ENCODE measurements at regions not wholly inside any gene's neighbourhood (a gene's known extent, or its start where the extent isn't known, plus 50 kb on each side); places are given as distances from the start of the nearest gene placed in this dataset.

DNA sequence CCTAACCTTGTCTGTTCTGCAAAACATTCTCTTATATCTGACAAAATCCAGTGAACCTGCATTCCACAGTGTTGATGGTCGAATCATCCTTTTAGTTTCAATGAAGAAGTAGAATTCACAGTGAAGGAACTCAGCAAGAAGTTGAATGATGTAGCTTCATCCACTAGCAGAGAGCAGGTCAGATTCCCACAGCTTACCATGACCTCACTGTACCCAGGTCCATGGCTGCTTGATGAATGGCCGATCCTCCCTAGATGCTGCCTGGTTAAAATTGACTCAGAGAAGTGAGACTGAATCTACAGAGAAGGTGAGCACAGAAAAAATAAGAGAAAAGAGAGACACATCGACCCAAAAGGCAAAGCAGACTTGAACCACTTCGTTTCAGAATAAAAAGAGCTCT lies 906.0 kb upstream of the CHAC2 start:
- Histone ChIP-seq H4K91ac (ENCODE audit: low read depth, low read length, poor library complexity) (no peak overlapping the region), H3K79me1 (ENCODE audit: low read depth, low read length) (no peaks in the 10 kb centered on the region), H3K4me1 (ENCODE audit: control insufficient read depth in 2 of 2, insufficient read depth in 1 of 2, low read depth in 1 of 2, low read length in 2 of 2) (no peaks in the 10 kb centered on the region), H2BK120ac (ENCODE audit: low read depth, low read length) (no peak overlapping the region), H2BK15ac (ENCODE audit: low read length) (no peak overlapping the region), H2BK12ac (ENCODE audit: low read length) (no peak overlapping the region), H2AFZ (ENCODE audit: low read length) (no peak overlapping the region), H3K27ac (replicated peaks; ENCODE audit: low read length) (no peak overlapping the region), H3K27me3 (ENCODE audit: control insufficient read depth in 3 of 3, insufficient read depth in 3 of 3, low read depth in 1 of 3, low read length in 3 of 3) (no peaks in the 10 kb centered on the region), H3K4me2 (ENCODE audit: insufficient read depth, low read length, poor library complexity, severe bottlenecking) (no peak overlapping the region), H4K8ac (ENCODE audit: low read depth, low read length) (no peak overlapping the region), H3K14ac (ENCODE audit: low read length) (no peak overlapping the region), H3K36me3 (replicated peaks in 1 of 2; ENCODE audit: control insufficient read depth in 2 of 2, insufficient read depth in 2 of 2, low read length in 2 of 2) (no peaks in the 10 kb centered on the region), H3K4me3 (ENCODE audit: low read length in 2 of 2) (no peak overlapping the region), H2AK5ac (ENCODE audit: low read depth, low read length) (no peak overlapping the region), H2BK5ac (ENCODE audit: low read length) (no peak overlapping the region), H3K4ac (ENCODE audit: low read length) (no peak overlapping the region), H3K9me3 (replicated peaks in 1 of 2; ENCODE audit: control insufficient read depth in 2 of 2, insufficient read depth in 1 of 2, low read depth in 1 of 2, low read length in 2 of 2) (no peaks in the 10 kb centered on the region), H3K9ac (ENCODE audit: low read depth, low read length, poor library complexity) (no peak overlapping the region), H3K18ac (ENCODE audit: low read length) (no peak overlapping the region), H3K23ac (ENCODE audit: low read depth, low read length, poor library complexity) (no peak overlapping the region)
- no CpG with 5 or more reads among the region's 4 CpGs for WGBS, 2 donors (ENCODE audit: extremely low coverage in 2 of 2, insufficient read length in 2 of 2, insufficient replicate concordance in 1 of 2)
- DNase-seq (ENCODE audit: low spot score): no peak

DNA sequence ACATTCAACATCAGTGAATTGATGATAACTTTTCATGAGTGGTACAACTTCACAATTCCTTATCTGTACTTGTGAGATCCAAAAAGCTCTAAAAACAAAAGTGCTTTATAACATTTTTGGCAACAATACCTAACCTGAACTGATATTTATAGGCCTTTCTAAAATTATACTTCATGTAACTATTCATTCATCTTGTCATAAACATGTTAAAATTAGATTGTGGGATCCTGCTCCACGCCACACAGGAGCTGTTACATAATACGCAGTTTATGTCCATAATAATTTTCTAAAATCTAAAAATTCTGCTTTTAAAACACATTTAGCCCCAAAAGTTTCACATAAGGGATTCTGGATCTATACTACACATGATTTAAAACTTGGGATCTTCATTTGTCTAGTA lies 908.5 kb upstream of the CHAC2 start:
- H3K23ac ChIP-seq (ENCODE audit: low read depth, low read length, poor library complexity): no peak overlapping the region
- no peaks in the 10 kb centered on the region for H3K79me1 ChIP-seq (ENCODE audit: low read depth, low read length)
- H3K9me3 ChIP-seq (replicated peaks in 1 of 2; ENCODE audit: control insufficient read depth in 2 of 2, insufficient read depth in 1 of 2, low read depth in 1 of 2, low read length in 2 of 2): no peaks in the 10 kb centered on the region
- no peak overlapping the region for H2BK120ac ChIP-seq (ENCODE audit: low read depth, low read length)
- no peak overlapping the region for H4K91ac ChIP-seq (ENCODE audit: low read depth, low read length, poor library complexity)
- H3K4me3 ChIP-seq (ENCODE audit: low read length in 2 of 2): no peak overlapping the region
- no peak overlapping the region for H3K4ac ChIP-seq (ENCODE audit: low read length)
- DNase-seq (ENCODE audit: low spot score): no peak
- no peak overlapping the region for H2AK5ac ChIP-seq (ENCODE audit: low read depth, low read length)
- no peaks in the 10 kb centered on the region for H3K4me1 ChIP-seq (ENCODE audit: control insufficient read depth in 2 of 2, insufficient read depth in 1 of 2, low read depth in 1 of 2, low read length in 2 of 2)
- H2AFZ ChIP-seq (ENCODE audit: low read length): no peak overlapping the region
- no peak overlapping the region for H2BK15ac ChIP-seq (ENCODE audit: low read length)
- no peak overlapping the region for H2BK12ac ChIP-seq (ENCODE audit: low read length)
- H4K8ac ChIP-seq (ENCODE audit: low read depth, low read length): no peak overlapping the region
- H3K27ac ChIP-seq (replicated peaks; ENCODE audit: low read length): no peak overlapping the region
- no CpG with 5 or more reads among the region's 2 CpGs for WGBS, 2 donors (ENCODE audit: extremely low coverage in 2 of 2, insufficient read length in 2 of 2, insufficient replicate concordance in 1 of 2)
- no peak overlapping the region for H3K14ac ChIP-seq (ENCODE audit: low read length)
- no peaks in the 10 kb centered on the region for H3K36me3 ChIP-seq (replicated peaks in 1 of 2; ENCODE audit: control insufficient read depth in 2 of 2, insufficient read depth in 2 of 2, low read length in 2 of 2)
- H3K9ac ChIP-seq (ENCODE audit: low read depth, low read length, poor library complexity): no peak overlapping the region
- H2BK5ac ChIP-seq (ENCODE audit: low read length): no peak overlapping the region
- no peak overlapping the region for H3K18ac ChIP-seq (ENCODE audit: low read length)
- no peak overlapping the region for H3K4me2 ChIP-seq (ENCODE audit: insufficient read depth, low read length, poor library complexity, severe bottlenecking)
- no peaks in the 10 kb centered on the region for H3K27me3 ChIP-seq (ENCODE audit: control insufficient read depth in 3 of 3, insufficient read depth in 3 of 3, low read depth in 1 of 3, low read length in 3 of 3)

DNA sequence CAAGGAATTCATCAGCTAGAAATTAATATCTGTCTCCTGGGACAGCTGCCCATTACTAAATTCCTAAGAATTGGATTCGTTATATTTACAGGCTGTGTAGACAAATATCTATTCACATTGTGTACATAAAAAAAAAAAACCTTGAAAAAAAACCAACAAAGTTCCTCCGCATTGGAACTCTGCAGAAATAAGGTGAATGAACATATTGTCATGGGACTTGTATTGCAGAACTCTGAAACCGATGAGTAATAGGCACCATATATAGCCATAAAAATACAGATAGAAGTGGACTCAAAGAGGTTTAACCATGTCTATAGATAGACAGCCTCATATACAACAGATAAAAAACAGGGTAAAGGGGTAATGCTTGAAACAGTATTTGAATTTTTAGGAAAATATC lies 909.9 kb upstream of the CHAC2 start:
- no peak overlapping the region for H2BK5ac ChIP-seq (ENCODE audit: low read length)
- H3K79me1 ChIP-seq (ENCODE audit: low read depth, low read length): no peaks in the 10 kb centered on the region
- H3K4me2 ChIP-seq (ENCODE audit: insufficient read depth, low read length, poor library complexity, severe bottlenecking): no peak overlapping the region
- no CpG with 5 or more reads among the region's 3 CpGs for WGBS, 2 donors (ENCODE audit: extremely low coverage in 2 of 2, insufficient read length in 2 of 2, insufficient replicate concordance in 1 of 2)
- H3K27me3 ChIP-seq (ENCODE audit: control insufficient read depth in 3 of 3, insufficient read depth in 3 of 3, low read depth in 1 of 3, low read length in 3 of 3): no peaks in the 10 kb centered on the region
- H3K9ac ChIP-seq (ENCODE audit: low read depth, low read length, poor library complexity): no peak overlapping the region
- no peaks in the 10 kb centered on the region for H3K4me1 ChIP-seq (ENCODE audit: control insufficient read depth in 2 of 2, insufficient read depth in 1 of 2, low read depth in 1 of 2, low read length in 2 of 2)
- H2AK5ac ChIP-seq (ENCODE audit: low read depth, low read length): no peak overlapping the region
- H2BK120ac ChIP-seq (ENCODE audit: low read depth, low read length): no peak overlapping the region
- H3K27ac ChIP-seq (replicated peaks; ENCODE audit: low read length): no peak overlapping the region
- H4K91ac ChIP-seq (ENCODE audit: low read depth, low read length, poor library complexity): no peak overlapping the region
- no peak overlapping the region for H2BK12ac ChIP-seq (ENCODE audit: low read length)
- no peak overlapping the region for H2AFZ ChIP-seq (ENCODE audit: low read length)
- H3K9me3 ChIP-seq (replicated peaks in 1 of 2; ENCODE audit: control insufficient read depth in 2 of 2, insufficient read depth in 1 of 2, low read depth in 1 of 2, low read length in 2 of 2): peaks cover 0 to 1% of the 10 kb centered on the region in 2 donors
- no peak overlapping the region for H4K8ac ChIP-seq (ENCODE audit: low read depth, low read length)
- H2BK15ac ChIP-seq (ENCODE audit: low read length): no peak overlapping the region
- H3K18ac ChIP-seq (ENCODE audit: low read length): no peak overlapping the region
- no peak overlapping the region for H3K4ac ChIP-seq (ENCODE audit: low read length)
- no peaks in the 10 kb centered on the region for H3K36me3 ChIP-seq (replicated peaks in 1 of 2; ENCODE audit: control insufficient read depth in 2 of 2, insufficient read depth in 2 of 2, low read length in 2 of 2)
- no peak overlapping the region for H3K14ac ChIP-seq (ENCODE audit: low read length)
- no peak overlapping the region for H3K23ac ChIP-seq (ENCODE audit: low read depth, low read length, poor library complexity)
- no peak for DNase-seq (ENCODE audit: low spot score)
- no peak overlapping the region for H3K4me3 ChIP-seq (ENCODE audit: low read length in 2 of 2)

DNA sequence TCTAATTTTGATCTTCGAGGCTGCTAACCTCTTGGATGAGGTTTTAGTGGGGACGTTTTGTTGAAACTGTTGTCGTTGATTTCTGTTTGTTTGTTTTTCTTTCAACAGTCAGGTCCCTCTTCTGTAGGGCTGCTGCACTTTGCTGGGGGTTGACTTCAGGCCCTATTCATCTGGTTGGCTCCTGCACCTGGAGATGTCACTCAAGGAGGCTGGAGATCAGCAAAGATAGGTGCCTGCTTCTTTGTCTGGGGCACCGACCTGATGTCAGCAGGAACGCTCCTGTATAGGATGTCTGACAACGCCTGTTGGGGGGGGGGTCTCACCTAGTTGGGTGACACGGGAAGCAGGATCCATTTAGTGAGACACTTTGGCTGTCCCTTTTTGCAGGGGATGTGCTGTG lies 915.6 kb upstream of the CHAC2 start:
- DNase-seq (ENCODE audit: low spot score): no peak

More for the DNA sequence above, 915.6 kb upstream of the CHAC2 start:
- H2BK5ac ChIP-seq (ENCODE audit: low read length): no peak overlapping the region
- peaks cover 0 to 3% of the 10 kb centered on the region in 2 donors for H3K9me3 ChIP-seq (replicated peaks in 1 of 2; ENCODE audit: control insufficient read depth in 2 of 2, insufficient read depth in 1 of 2, low read depth in 1 of 2, low read length in 2 of 2)
- H3K4ac ChIP-seq (ENCODE audit: low read length): no peak overlapping the region
- H3K36me3 ChIP-seq (replicated peaks in 1 of 2; ENCODE audit: control insufficient read depth in 2 of 2, insufficient read depth in 2 of 2, low read length in 2 of 2): no peaks in the 10 kb centered on the region
- no peak overlapping the region for H2BK12ac ChIP-seq (ENCODE audit: low read length)
- no peak overlapping the region for H2BK120ac ChIP-seq (ENCODE audit: low read depth, low read length)
- no peaks in the 10 kb centered on the region for H3K27me3 ChIP-seq (ENCODE audit: control insufficient read depth in 3 of 3, insufficient read depth in 3 of 3, low read depth in 1 of 3, low read length in 3 of 3)
- no peak overlapping the region for H3K14ac ChIP-seq (ENCODE audit: low read length)
- no peak overlapping the region for H2AFZ ChIP-seq (ENCODE audit: low read length)
- H2BK15ac ChIP-seq (ENCODE audit: low read length): no peak overlapping the region
- H3K79me1 ChIP-seq (ENCODE audit: low read depth, low read length): no peaks in the 10 kb centered on the region
- no peak overlapping the region for H3K23ac ChIP-seq (ENCODE audit: low read depth, low read length, poor library complexity)
- WGBS, 2 donors (ENCODE audit: extremely low coverage in 2 of 2, insufficient read length in 2 of 2, insufficient replicate concordance in 1 of 2): no CpG with 5 or more reads among the region's 7 CpGs
- no peak overlapping the region for H3K9ac ChIP-seq (ENCODE audit: low read depth, low read length, poor library complexity)
- no peak overlapping the region for H3K4me2 ChIP-seq (ENCODE audit: insufficient read depth, low read length, poor library complexity, severe bottlenecking)
- H2AK5ac ChIP-seq (ENCODE audit: low read depth, low read length): no peak overlapping the region
- no peaks in the 10 kb centered on the region for H3K4me1 ChIP-seq (ENCODE audit: control insufficient read depth in 2 of 2, insufficient read depth in 1 of 2, low read depth in 1 of 2, low read length in 2 of 2)
- no peak overlapping the region for H3K4me3 ChIP-seq (ENCODE audit: low read length in 2 of 2)
- no peak overlapping the region for H4K8ac ChIP-seq (ENCODE audit: low read depth, low read length)
- H4K91ac ChIP-seq (ENCODE audit: low read depth, low read length, poor library complexity): no peak overlapping the region
- H3K18ac ChIP-seq (ENCODE audit: low read length): peak overlapping the region; percentile 38
- H3K27ac ChIP-seq (replicated peaks; ENCODE audit: low read length): no peak overlapping the region

All from neuronal stem cell (in vitro differentiated cells).